GM18502 (cell line): ENCODE measurements at regions not wholly inside any gene's neighbourhood (a gene's known extent, or its start where the extent isn't known, plus 50 kb on each side); places are given as distances from the start of the nearest gene placed in this dataset.
"Not testable (repeated sequence)": the region's sequence is repeated elsewhere in the genome, so short reads cannot be mapped to it uniquely, and the experiment has no call there.

ENCODE experiments used
- ATAC-seq: cut with Tn5 transposase; IDR thresholded peaks from one replicate; pipeline ENCODE4 v1.9.1; 2021; ENCODE audit warnings: mild to moderate bottlenecking; ENCODE audit not compliant: unreplicated experiment, poor library complexity

GRCh38 chr18:6566338-6566911 lies 151.7 kb upstream of the L3MBTL4 start:
- ATAC-seq: no peak

- no peak for ATAC-seq
Measured at GRCh38 chr18:6569813-6570212, 155.1 kb upstream of the L3MBTL4 start.

- no peak for ATAC-seq
Measured at GRCh38 chr18:6570581-6571238, 156.0 kb upstream of the L3MBTL4 start.

DNA sequence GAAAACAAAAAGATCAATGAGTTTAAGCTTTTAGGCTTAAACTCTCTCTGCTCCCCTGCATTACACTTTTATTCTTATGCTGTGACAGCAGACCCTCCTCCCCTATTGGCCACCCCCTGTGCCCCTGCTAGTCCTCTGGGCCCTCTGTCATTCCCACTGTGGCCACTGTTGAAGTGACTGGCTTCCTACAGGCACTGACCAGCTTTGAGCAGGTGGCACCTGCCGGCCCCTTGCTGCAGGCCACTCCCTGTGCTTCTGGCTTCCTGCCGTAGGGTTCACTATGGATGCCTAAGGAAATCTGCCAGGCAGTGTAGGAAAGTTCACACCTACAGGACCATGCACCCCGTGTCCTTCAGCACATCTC lies 156.5 kb upstream of the L3MBTL4 start:
- no peak for ATAC-seq

DNA sequence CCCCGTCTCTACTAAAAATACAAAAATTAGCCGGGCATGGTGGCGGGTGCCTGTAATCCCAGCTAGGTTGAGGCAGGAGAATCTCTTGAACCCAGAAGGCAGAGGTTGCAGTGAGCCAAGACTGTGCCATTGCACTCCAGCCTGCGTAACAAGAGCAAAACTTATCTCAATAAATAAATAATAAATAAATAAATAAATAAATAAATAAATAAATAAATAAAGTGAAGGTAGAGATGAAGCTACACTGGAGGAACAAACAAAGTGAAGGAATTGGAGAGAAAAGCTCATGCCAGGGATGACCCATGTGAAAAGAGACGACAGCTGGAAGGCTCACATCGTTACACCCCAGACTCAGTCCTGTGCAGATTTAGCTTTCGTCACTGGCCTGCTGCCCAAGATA lies 157.3 kb upstream of the ARHGAP28 start:
- ATAC-seq: not testable (repeated sequence)

GRCh38 chr18:6574631-6575030 lies 154.9 kb upstream of the ARHGAP28 start:
- no peak for ATAC-seq

- no peak for ATAC-seq
Measured at GRCh38 chr18:6575908-6576307, 153.6 kb upstream of the ARHGAP28 start.

DNA sequence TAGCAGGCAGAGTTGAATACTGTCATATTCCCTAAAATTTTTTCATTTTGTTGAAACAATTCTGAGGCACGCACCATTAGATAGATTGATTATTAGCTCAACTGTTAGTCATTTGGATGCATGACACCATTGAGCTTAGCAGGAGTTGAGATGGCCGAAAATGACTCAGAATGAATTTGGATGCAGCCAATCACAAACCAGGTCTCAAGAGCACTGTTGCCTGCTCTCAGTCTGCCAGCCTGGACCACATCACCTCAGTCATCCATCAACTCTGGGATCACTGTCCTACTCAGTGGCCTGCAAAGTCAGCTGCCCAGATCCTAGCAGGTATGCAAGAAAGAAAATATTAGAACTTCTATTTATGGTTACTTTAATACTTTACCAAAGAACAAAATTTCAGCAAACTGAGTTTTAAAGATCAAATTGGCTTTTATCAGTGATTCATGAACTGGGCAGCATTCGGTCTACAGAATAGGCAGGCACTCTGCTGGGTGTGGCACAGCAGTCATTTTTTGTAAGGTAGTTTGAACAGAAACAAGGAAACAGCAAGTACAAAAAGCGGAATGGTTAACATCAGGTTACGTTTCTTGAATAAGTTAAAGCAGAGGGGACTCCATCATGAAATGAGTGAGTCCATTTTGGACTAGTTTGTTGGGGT lies 152.7 kb upstream of the ARHGAP28 start:
- ATAC-seq: no peak

GRCh38 chr18:6578686-6579085 lies 150.8 kb upstream of the ARHGAP28 start:
- ATAC-seq: no peak

GRCh38 chr18:6579486-6579885 lies 150.0 kb upstream of the ARHGAP28 start:
- ATAC-seq: no peak

DNA sequence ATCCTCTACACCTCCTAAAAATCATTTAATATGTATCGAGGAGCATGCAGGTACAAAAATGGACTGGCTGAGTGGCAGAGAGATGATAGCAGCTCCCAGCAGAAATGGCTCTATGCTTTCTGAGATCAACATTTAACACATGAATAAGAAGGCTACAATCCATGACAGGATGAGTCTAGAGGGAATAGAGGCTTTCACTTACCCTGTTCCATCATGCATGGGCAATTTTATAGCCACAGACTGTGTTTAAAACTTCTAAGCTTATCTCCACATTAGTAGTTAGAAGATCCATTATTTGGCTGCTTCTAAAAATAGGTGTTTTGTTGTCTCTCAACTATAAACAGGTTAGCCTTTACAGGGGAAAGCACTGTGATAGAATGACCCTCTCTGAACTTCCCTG lies 149.1 kb upstream of the ARHGAP28 start:
- ATAC-seq: no peak

- no peak for ATAC-seq
Measured at GRCh38 chr18:6589923-6590322, 139.6 kb upstream of the ARHGAP28 start.

- no peak for ATAC-seq
Measured at GRCh38 chr18:6590326-6590725, 139.2 kb upstream of the ARHGAP28 start.

DNA sequence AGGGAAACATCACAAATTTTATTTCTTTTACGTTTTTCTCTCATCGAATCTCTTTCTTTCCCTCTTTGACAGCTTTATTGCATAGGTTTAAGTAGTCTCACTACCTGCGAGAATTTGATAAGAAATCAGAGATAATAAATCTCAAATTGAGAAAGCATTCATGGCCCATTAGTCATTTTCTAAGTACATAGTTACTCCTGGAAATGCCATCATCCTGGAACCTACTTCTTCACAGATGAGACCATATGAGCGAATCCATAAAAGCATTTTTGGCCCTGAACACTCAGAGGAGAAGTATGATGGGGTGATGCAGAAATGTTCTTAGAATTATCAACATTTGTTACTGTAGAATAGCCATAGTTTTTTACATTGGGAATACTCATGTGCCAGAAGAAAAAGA lies 138.0 kb upstream of the ARHGAP28 start:
- no peak for ATAC-seq

DNA sequence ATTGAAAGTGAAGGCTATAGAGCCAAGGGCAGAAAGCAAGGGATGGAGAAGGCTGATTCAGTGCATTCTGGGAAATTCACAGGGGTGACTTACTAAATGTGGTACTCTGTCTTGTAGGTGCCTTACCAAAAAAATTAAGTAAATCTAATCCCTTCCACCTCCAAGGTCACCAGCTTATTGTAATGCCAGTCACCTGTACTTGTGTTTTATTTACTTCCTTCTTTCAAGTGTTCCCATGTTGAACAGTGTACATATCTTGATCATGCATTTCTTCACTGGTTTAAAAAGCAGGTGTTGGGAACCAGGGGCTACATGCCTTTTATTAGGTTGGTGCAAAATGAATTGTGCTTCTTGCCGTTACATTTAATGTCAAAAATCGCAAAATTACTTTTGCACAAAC lies 137.0 kb upstream of the ARHGAP28 start:
- no peak for ATAC-seq

- no peak for ATAC-seq
Measured at GRCh38 chr18:6593142-6593885, 136.2 kb upstream of the ARHGAP28 start.

DNA sequence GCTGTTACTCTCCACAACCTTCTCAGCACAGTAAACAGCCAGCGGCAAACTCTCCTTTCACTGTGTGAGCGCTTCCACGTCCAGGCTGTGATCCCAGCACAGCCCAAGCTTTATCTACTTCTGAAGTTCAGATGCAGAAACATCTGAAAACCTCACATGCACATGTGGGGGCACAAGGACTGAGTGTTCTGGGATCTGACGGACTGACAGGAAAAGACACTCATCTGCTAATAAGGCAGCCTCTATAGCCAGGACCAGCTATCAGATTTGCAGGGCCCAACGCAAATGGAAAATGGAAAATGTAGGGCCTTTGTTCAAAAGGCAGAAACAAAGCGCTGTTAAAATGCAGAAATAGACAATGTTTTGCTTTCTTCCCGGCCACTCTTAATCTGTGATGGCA lies 133.8 kb upstream of the ARHGAP28 start:
- ATAC-seq: no peak

- no peak for ATAC-seq
Measured at GRCh38 chr18:6598657-6599056, 130.9 kb upstream of the ARHGAP28 start.

DNA sequence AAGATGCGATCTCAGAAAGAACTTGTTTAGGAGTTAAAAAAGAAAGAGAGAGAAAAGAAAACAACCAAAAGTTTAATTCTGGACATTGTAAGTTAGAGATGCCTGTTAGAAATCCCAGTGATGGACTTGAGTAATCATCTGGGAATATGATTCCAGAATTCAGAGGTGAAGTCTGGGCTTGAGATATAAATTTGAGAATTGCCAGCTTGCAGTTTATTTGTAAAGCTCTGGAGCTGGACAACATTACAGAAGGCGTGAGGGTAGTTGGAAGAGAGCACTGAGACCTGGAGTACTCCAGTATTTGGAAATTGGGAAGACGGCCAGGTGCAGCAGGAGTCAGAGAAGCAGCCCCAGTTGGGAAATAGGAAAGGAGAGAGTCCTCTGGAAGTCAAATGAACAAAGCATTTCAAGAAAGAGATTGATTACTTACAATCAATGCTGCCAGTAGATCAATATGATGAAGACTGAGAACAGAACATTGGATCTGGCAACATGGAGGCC lies 128.8 kb upstream of the ARHGAP28 start:
- ATAC-seq: no peak

DNA sequence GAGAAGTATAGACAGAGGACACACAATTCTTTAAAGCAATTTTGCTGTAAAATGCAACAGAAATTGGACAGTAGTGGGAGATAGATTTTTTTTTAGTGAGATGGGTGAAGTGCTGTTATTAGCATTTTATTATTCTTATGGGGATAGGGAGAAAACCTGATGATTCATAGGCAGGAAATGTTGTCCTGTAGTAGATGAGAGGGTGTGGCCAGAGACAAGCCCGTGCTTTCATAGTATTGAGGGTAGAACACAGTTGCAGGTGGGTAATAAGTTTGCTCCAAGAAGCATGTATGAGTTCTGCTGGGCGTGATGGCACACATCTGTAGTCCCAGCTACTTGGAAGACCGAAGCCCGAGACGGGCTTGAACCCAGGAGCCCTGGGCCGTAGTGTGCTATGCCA lies 128.3 kb upstream of the ARHGAP28 start:
- no peak for ATAC-seq

- no peak for ATAC-seq
Measured at GRCh38 chr18:6602365-6602764, 127.2 kb upstream of the ARHGAP28 start.
